Ishikawa (cell line): ENCODE measurements at regions not wholly inside any gene's neighbourhood (a gene's known extent, or its start where the extent isn't known, plus 50 kb on each side); places are given as distances from the start of the nearest gene placed in this dataset.

Experiments used
- CEBPB ChIP-seq: IDR thresholded peaks from 2 replicates; pipeline ENCODE4 v1.6.1; 2012
- CREB1 ChIP-seq: IDR thresholded peaks from 2 replicates; pipeline ENCODE4 v1.6.1; 2012; ENCODE audit warnings: low read depth
- EGR1 ChIP-seq: IDR thresholded peaks from 2 replicates; pipeline ENCODE4 v1.6.1; 2012
- EP300 ChIP-seq: IDR thresholded peaks from 2 replicates; pipeline ENCODE4 v1.6.1; 2012; ENCODE audit warnings: borderline replicate concordance
- FOXM1 ChIP-seq: IDR thresholded peaks from 2 replicates; pipeline ENCODE4 v1.6.1; 2012; ENCODE audit warnings: low read depth, borderline replicate concordance
- MAX ChIP-seq: IDR thresholded peaks from 2 replicates; pipeline ENCODE4 v1.6.1; 2012
- NFIC ChIP-seq: IDR thresholded peaks from 2 replicates; pipeline ENCODE4 v1.6.1; 2012
- RAD21 ChIP-seq: IDR thresholded peaks from 2 replicates; pipeline ENCODE4 v1.6.1; 2012; ENCODE audit warnings: low read depth
- REST ChIP-seq: IDR thresholded peaks from 2 replicates; pipeline ENCODE4 v1.6.1; 2012; ENCODE audit warnings: low read depth, mild to moderate bottlenecking
- TAF1 ChIP-seq: IDR thresholded peaks from 2 replicates; pipeline ENCODE4 v1.6.1; 2012; ENCODE audit warnings: low read depth, mild to moderate bottlenecking
- TCF12 ChIP-seq: IDR thresholded peaks from 2 replicates; pipeline ENCODE4 v1.6.1; 2012; ENCODE audit warnings: low read depth
- TEAD4 ChIP-seq: IDR thresholded peaks from 2 replicates; pipeline ENCODE4 v1.6.1; 2012
- USF1 ChIP-seq: IDR thresholded peaks from 2 replicates; pipeline ENCODE4 v1.6.1; 2012
- YY1 ChIP-seq: IDR thresholded peaks from 2 replicates; pipeline ENCODE4 v1.6.1; 2012; ENCODE audit warnings: low read depth
- ZBTB7A ChIP-seq: IDR thresholded peaks from 2 replicates; pipeline ENCODE4 v1.6.1; 2012; ENCODE audit warnings: low read depth

- TF ChIP-seq EGR1: no peak
- no peak for TF ChIP-seq CREB1
- no peak for TF ChIP-seq REST
- TF ChIP-seq MAX: no peak
- no peak for TF ChIP-seq NFIC
- no peak for TF ChIP-seq USF1
- TF ChIP-seq TAF1: no peak
- TF ChIP-seq RAD21: no peak
- TF ChIP-seq FOXM1: no peak
- no peak for TF ChIP-seq EP300
- no peak for TF ChIP-seq CEBPB
- TF ChIP-seq YY1: no peak
Observed at GRCh38 chr2:76310894-76311633, 600.3 kb upstream of the GCFC2 start.

GRCh38 chr2:76307495-76307894 is 596.8 kb upstream of the GCFC2 start:
- no peak for TF ChIP-seq TCF12
- no peak for TF ChIP-seq RAD21
- TF ChIP-seq CEBPB: no peak
- TF ChIP-seq CREB1: no peak

- TF ChIP-seq EGR1 (no peak), YY1 (no peak), EP300 (no peak), RAD21 (no peak)
Observed at GRCh38 chr2:76298041-76298440, 587.3 kb upstream of the GCFC2 start.

- TF ChIP-seq MAX (no peak), FOXM1 (no peak), EGR1 (no peak), CREB1 (no peak), TEAD4 (no peak), YY1 (no peak), EP300 (no peak), RAD21 (no peak)
Observed at GRCh38 chr2:76296438-76296837, 585.7 kb upstream of the GCFC2 start.

GRCh38 chr2:76295762-76296161 is 585.0 kb upstream of the GCFC2 start:
- no peak for TF ChIP-seq EGR1
- no peak for TF ChIP-seq TAF1
- TF ChIP-seq NFIC: no peak

GRCh38 chr2:76288598-76288997 is 577.9 kb upstream of the GCFC2 start:
- no peak for TF ChIP-seq CEBPB
- no peak for TF ChIP-seq REST
- TF ChIP-seq EP300: no peak
- TF ChIP-seq USF1: no peak
- no peak for TF ChIP-seq FOXM1
- TF ChIP-seq TAF1: no peak
- TF ChIP-seq ZBTB7A: no peak
- no peak for TF ChIP-seq EGR1
- TF ChIP-seq MAX: no peak
- no peak for TF ChIP-seq NFIC
- TF ChIP-seq RAD21: no peak
- TF ChIP-seq CREB1: no peak
- no peak for TF ChIP-seq TEAD4
- TF ChIP-seq YY1: no peak
- TF ChIP-seq TCF12: no peak

GRCh38 chr2:76288146-76288545 is 577.4 kb upstream of the GCFC2 start:
- TF ChIP-seq NFIC (no peak), TAF1 (no peak), REST (no peak), CREB1 (no peak), YY1 (no peak), TEAD4 (no peak), FOXM1 (no peak), MAX (no peak), RAD21 (no peak)
